PC-9 (cell line): ENCODE measurements at regions not wholly inside any gene's neighbourhood (a gene's known extent, or its start where the extent isn't known, plus 50 kb on each side); places are given as distances from the start of the nearest gene placed in this dataset.

ENCODE experiments used
- CTCF ChIP-seq: fragments of 200-600 bp; sonication (generic); conservative IDR thresholded peaks from 2 replicates; pipeline ENCODE4 v1.6.1; 2017; ENCODE audit warnings: mixed run types, antibody characterized with exemption, mild to moderate bottlenecking, moderate library complexity
- EZH2 ChIP-seq: fragments of 200-600 bp; sonication (generic); IDR thresholded peaks from 2 replicates; pipeline ENCODE4 v1.8.0; 2017; ENCODE audit warnings: antibody characterized with exemption, low read depth

GRCh38 chr18:28863396-28863795 is 686.5 kb upstream of the CDH2 start:
- TF ChIP-seq CTCF, result no peak
- no peak for TF ChIP-seq EZH2
